Endothelial cell of umbilical vein (primary cell): ENCODE measurements at regions not wholly inside any gene's neighbourhood (a gene's known extent, or its start where the extent isn't known, plus 50 kb on each side); places are given as distances from the start of the nearest gene placed in this dataset.

Source experiments
- CTCF ChIP-seq, 2 donors: IDR thresholded peaks; 1 replicate in 1 of 2; 2 replicates in 1 of 2; pipeline ENCODE4 v1.5.1; 2011; ENCODE audit warnings: low read length in 2 of 2, mild to moderate bottlenecking in 2 of 2, moderate library complexity in 2 of 2, control low read depth in 1 of 2, inconsistent platforms in 1 of 2, low read depth in 1 of 2; ENCODE audit not compliant: insufficient read depth in 1 of 2; ENCODE audit errors: extremely low read depth in 1 of 2
- EZH2 ChIP-seq: IDR thresholded peaks from 2 replicates; pipeline ENCODE4 v1.6.1; 2012; ENCODE audit warnings: borderline replicate concordance, low read depth, mild to moderate bottlenecking, moderate library complexity, low read length, inconsistent platforms; ENCODE audit not compliant: severe bottlenecking

- no peak for TF ChIP-seq CTCF (IDR thresholded peaks at IDR 0.05; ENCODE audit: extremely low read depth in 1 of 2, insufficient read depth in 1 of 2, low read depth in 1 of 2, low read length in 2 of 2)
- no peak for TF ChIP-seq EZH2
Measured at GRCh38 chr2:7180638-7181370, 263.6 kb downstream of the RNF144A start.
